NCI-H1092 (cell line): ENCODE measurements at regions not wholly inside any gene's neighbourhood (a gene's known extent, or its start where the extent isn't known, plus 50 kb on each side); places are given as distances from the start of the nearest gene placed in this dataset.
"Not testable (repeated sequence)": the region's sequence is repeated elsewhere in the genome, so short reads cannot be mapped to it uniquely, and the experiment has no call there.

Source experiments
- DNase-seq: peaks from one replicate; lab custom pipeline; 2025; lab: John Stamatoyannopoulos, UW

GRCh38 chr1:222416001-222416791 lies 131.7 kb downstream of the HHIPL2 start:
- no peak for DNase-seq

- DNase-seq, result no peak
Measured at GRCh38 chr1:222415441-222415840, 132.5 kb downstream of the HHIPL2 start.

GRCh38 chr1:222413991-222414549 lies 133.8 kb downstream of the HHIPL2 start:
- DNase-seq, result no peak

GRCh38 chr1:222413436-222413835 lies 134.5 kb downstream of the HHIPL2 start:
- DNase-seq, result no peak

- DNase-seq, result no peak
Measured at GRCh38 chr1:222404710-222405109, 143.2 kb downstream of the HHIPL2 start.

GRCh38 chr1:222399197-222399596 lies 148.7 kb downstream of the HHIPL2 start:
- DNase-seq, result no peak

GRCh38 chr1:222394224-222394623 lies 153.7 kb downstream of the HHIPL2 start:
- no peak for DNase-seq

GRCh38 chr1:222392556-222392955 lies 155.3 kb downstream of the HHIPL2 start:
- DNase-seq, result no peak

GRCh38 chr1:222390181-222390580 lies 157.7 kb downstream of the HHIPL2 start:
- DNase-seq, result no peak

- DNase-seq, result no peak
Measured at GRCh38 chr1:222387007-222387814, 160.7 kb downstream of the HHIPL2 start.

- no peak for DNase-seq
Measured at GRCh38 chr1:222385955-222386354, 161.9 kb downstream of the HHIPL2 start.

GRCh38 chr1:222385262-222385661 lies 162.6 kb downstream of the HHIPL2 start:
- DNase-seq, result no peak

GRCh38 chr1:222384531-222384930 lies 163.4 kb downstream of the HHIPL2 start:
- DNase-seq, result no peak

- DNase-seq, result no peak
Measured at GRCh38 chr1:222382171-222382570, 165.7 kb downstream of the HHIPL2 start.

- no peak for DNase-seq
Measured at GRCh38 chr1:222377428-222378088, 170.3 kb downstream of the HHIPL2 start.

GRCh38 chr1:222376791-222377190 lies 171.1 kb downstream of the HHIPL2 start:
- DNase-seq, result not testable (repeated sequence)

GRCh38 chr1:222375701-222376100 lies 172.2 kb downstream of the HHIPL2 start:
- DNase-seq, result no peak

GRCh38 chr1:222373831-222374602 lies 173.9 kb downstream of the HHIPL2 start:
- DNase-seq, result no peak

GRCh38 chr1:222373216-222373615 lies 174.7 kb downstream of the HHIPL2 start:
- DNase-seq, result no peak

- DNase-seq, result no peak
Measured at GRCh38 chr1:222372221-222372620, 175.7 kb downstream of the HHIPL2 start.

GRCh38 chr1:222370913-222371675 lies 176.8 kb downstream of the HHIPL2 start:
- DNase-seq, result no peak
